CMK (cell line): ENCODE measurements at regions not wholly inside any gene's neighbourhood (a gene's known extent, or its start where the extent isn't known, plus 50 kb on each side); places are given as distances from the start of the nearest gene placed in this dataset.

Experiments
- DNase-seq: peaks from one replicate; pipeline ENCODE4 v3.0.0-alpha.2; 2010; ENCODE audit warnings: low read depth

DNA sequence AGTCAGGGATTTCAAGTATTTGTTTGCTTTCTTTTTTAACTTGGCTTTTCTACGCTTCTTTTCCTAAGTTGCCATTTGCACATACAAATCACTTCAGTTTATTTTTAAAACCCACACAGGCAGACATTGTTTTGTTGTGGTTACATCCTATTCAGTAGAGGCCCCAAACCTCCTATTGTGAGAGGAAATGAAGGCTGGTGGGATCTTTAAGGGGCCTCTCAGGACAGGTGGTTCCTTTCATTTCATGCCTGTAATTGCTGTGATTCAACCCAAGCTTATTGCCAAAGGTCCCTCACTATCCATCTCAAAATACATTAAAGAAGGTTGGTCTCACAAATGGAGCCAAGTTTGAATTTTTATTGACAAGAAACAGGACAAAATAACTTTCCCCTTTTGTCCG, 257.1 kb downstream of the ADAMTS20 start:
- DNase-seq, result no peak

DNA sequence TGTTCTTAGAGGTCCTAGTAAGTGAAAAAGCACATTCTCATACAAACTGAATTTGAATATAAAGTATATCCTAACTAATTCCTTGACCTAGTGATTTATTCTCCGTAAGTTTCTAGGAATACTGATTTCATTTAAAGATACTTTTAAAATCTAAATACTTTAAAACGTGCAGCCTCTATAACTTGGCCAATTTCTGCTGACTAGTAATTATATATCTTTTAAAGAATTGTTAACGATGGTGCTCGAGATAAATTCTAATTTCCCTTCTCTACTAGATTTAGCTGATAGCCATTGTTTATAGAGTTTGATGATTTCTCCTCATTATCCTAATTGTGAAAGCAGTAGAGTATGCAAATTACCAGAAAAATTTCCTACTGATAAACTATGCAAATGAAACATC, 257.9 kb downstream of the ADAMTS20 start:
- DNase-seq, result no peak

DNA sequence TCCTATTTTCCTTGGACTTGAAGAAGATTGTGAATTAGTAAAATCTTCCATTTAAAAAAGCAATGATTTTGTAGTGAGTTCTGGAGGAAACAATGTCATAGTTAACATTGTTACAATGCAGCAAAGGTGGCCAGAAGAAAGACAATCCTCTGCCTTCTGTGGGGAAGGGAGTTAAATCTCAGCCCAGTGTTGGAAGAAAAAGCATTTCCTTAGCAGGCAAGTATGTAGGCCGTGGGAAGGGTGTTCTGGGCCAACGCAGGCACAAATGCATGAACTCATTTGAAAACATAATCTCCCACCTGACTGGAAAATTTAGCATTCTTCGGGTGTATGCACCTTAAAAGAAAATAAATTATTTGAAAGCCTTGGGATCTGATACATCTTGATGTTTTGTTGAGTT, 258.6 kb downstream of the ADAMTS20 start:
- DNase-seq, result no peak

GRCh38 chr12:43292699-43293098, 259.3 kb downstream of the ADAMTS20 start:
- no peak for DNase-seq

DNA sequence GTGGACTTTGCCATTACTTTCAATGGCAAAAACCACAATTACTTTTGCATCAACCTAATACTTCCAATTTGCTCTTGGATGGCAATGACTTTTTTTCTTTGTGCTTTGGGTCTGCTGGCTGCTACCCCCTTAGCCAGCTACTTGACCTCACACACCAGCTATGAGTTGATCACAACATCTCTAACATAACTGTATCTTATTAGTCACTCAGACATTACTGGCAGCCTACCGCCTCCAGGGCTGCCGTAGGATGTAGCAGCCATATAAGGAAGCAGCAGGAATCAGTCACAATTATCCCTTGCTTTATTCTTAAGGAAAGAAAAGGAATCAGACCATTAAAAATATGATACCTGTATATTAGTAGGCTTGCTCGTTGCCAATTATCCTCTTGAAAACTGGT, 260.5 kb downstream of the ADAMTS20 start:
- DNase-seq, result no peak

- DNase-seq, result no peak
Measured at GRCh38 chr12:43290836-43291235, 261.2 kb downstream of the ADAMTS20 start.

DNA sequence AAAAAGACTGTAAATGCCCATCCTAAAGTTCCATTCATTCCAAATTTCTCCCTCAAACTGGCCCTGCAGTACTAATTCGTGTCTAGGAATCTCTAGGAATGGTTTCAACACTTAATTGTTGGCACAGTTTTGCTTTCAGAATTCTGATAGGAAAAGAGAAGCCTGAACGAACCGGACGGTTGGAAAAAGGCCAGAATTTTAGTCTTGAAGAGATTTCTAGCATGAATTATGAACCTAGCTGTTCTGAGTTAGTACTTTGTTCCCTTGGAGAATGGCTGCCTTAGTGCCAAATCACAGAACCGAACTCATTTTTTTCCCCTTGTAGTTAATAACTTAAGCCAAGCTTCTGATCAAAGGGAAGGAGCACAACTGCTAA, 262.6 kb downstream of the ADAMTS20 start:
- DNase-seq, result no peak

GRCh38 chr12:43288671-43289425, 263.2 kb downstream of the ADAMTS20 start:
- peak; percentile 50 for DNase-seq

GRCh38 chr12:43287706-43288383, 264.2 kb downstream of the ADAMTS20 start:
- no peak for DNase-seq

GRCh38 chr12:43286986-43287385, 265.0 kb downstream of the ADAMTS20 start:
- DNase-seq, result no peak

GRCh38 chr12:43285159-43285598, 266.8 kb downstream of the ADAMTS20 start:
- DNase-seq, result no peak

- no peak for DNase-seq
Measured at GRCh38 chr12:43284486-43285158, 267.4 kb downstream of the ADAMTS20 start.

- no peak for DNase-seq
Measured at GRCh38 chr12:43283206-43283605, 268.8 kb downstream of the ADAMTS20 start.

- no peak for DNase-seq
Measured at GRCh38 chr12:43282106-43282505, 269.9 kb downstream of the ADAMTS20 start.

- no peak for DNase-seq
Measured at GRCh38 chr12:43281563-43281962, 270.4 kb downstream of the ADAMTS20 start.

DNA sequence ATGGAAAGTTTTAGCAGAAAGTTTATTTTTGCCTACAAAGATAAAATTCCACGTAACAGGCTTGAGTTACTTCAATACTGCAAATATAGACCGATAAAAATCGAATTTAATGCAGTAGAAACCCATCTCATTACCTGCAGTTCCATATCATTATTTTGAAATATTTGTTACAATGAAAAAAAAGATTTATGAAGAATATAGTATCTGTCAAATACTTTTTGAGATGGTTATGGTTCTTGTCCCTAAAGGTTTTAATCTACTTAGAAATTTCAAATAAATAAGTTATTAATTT, 273.5 kb downstream of the ADAMTS20 start:
- no peak for DNase-seq

GRCh38 chr12:43277651-43278540, 274.1 kb downstream of the ADAMTS20 start:
- DNase-seq, result no peak

GRCh38 chr12:43273467-43273866, 278.5 kb downstream of the ADAMTS20 start:
- DNase-seq, result no peak

- no peak for DNase-seq
Measured at GRCh38 chr12:43271659-43272058, 280.3 kb downstream of the ADAMTS20 start.

DNA sequence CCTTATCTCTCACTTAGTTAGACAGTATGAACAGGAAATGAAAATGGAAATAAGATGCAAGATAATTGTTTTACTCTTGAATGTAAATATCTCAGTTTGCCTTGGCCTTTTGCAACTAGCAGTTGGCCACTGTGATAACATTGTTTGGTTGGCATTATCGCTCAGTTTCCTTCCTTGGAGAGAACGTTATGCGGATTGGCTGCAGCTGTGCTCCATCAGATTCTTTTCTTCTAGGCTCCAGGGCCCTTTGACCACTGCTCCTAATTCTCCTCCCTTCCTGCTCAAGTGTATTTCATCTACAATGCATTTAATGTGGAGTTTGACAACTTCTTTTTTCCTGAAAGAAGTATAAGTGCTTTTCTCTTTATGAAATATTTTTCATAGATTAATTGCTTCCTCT, 284.2 kb downstream of the ADAMTS20 start:
- DNase-seq, result peak; percentile 36

DNA sequence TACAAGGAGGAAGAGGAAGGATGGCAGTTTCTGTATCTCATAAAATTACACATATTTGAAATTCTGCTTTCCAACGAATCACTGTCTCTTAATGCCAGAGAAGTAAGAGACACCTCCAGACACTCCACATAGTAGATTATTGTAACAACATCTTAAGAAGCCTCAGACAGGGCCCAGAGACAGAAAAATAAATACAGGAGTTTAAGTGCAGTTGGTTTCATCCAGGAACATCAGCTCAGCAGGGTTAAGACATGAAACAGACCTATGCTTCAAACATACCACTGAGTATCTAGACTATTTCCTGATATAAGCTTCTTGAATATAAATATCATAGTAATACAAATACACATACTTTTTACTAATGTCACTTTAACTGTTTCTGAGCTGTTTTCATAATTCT, 290.3 kb downstream of the ADAMTS20 start:
- DNase-seq, result no peak

GRCh38 chr12:43255522-43256111, 296.4 kb downstream of the ADAMTS20 start:
- no peak for DNase-seq
